Astrocyte (in vitro differentiated cells and primary cell): ENCODE measurements at regions not wholly inside any gene's neighbourhood (a gene's known extent, or its start where the extent isn't known, plus 50 kb on each side); places are given as distances from the start of the nearest gene placed in this dataset.

Source experiments
- DNase-seq: peaks from one replicate; pipeline ENCODE4 v3.0.0-alpha.2; 2010; ENCODE audit warnings: low read depth
- FAIRE-seq: peaks from 2 replicates; lab custom pipeline; 2011; peaks lifted over from hg19 to GRCh38; lab: Jason Lieb, UNC
- H2AFZ ChIP-seq: 2 replicates; pipeline ENCODE4 v1.6.0; 2012; ENCODE audit warnings: low read depth, low read length, inconsistent platforms
- H3K27ac ChIP-seq: 2 replicates; pipeline ENCODE4 v1.5.1; 2011; ENCODE audit warnings: low read depth, low read length, inconsistent platforms
- H3K27me3 ChIP-seq: 2 replicates; pipeline ENCODE4 v1.6.0; 2011; ENCODE audit warnings: low read length, inconsistent platforms; ENCODE audit not compliant: insufficient read depth
- H3K36me3 ChIP-seq: 2 replicates; pipeline ENCODE4 v1.5.1; 2011; ENCODE audit warnings: low read length, inconsistent platforms; ENCODE audit not compliant: insufficient read depth
- H3K4me1 ChIP-seq: 2 replicates; pipeline ENCODE4 v1.5.1; 2011; ENCODE audit warnings: low read length, inconsistent platforms; ENCODE audit not compliant: insufficient read depth
- H3K4me2 ChIP-seq: 2 replicates; pipeline ENCODE4 v1.6.0; 2012; ENCODE audit warnings: low read length, inconsistent platforms
- H3K4me3 ChIP-seq: 2 replicates; pipeline ENCODE4 v1.5.1; 2011; ENCODE audit warnings: low read depth, mild to moderate bottlenecking, low read length, inconsistent platforms; ENCODE audit not compliant: insufficient read depth
- H3K79me2 ChIP-seq: 2 replicates; pipeline ENCODE4 v1.6.0; 2012; ENCODE audit warnings: mild to moderate bottlenecking, low read length, inconsistent platforms; ENCODE audit not compliant: insufficient read depth
- H3K9ac ChIP-seq: 2 replicates; pipeline ENCODE4 v1.6.0; 2012; ENCODE audit warnings: mild to moderate bottlenecking, low read length, inconsistent platforms
- H3K9me3 ChIP-seq: 2 replicates; pipeline ENCODE4 v1.5.1; 2012; ENCODE audit warnings: low read depth, mild to moderate bottlenecking, low read length, inconsistent platforms; ENCODE audit not compliant: insufficient read depth
- H4K20me1 ChIP-seq: 2 replicates; pipeline ENCODE4 v1.6.0; 2012; ENCODE audit warnings: low read length, inconsistent platforms; ENCODE audit not compliant: insufficient read depth
- H3K27ac Mint-ChIP-seq: one replicate; pipeline ENCODE4 v1.8.0; 2021; ENCODE audit warnings: mild to moderate bottlenecking, mixed read lengths; ENCODE audit not compliant: unreplicated experiment
- H3K27me3 Mint-ChIP-seq: one replicate; pipeline ENCODE4 v1.8.0; 2021; ENCODE audit warnings: low read depth, mixed read lengths; ENCODE audit not compliant: unreplicated experiment
- H3K36me3 Mint-ChIP-seq: one replicate; pipeline ENCODE4 v1.8.0; 2021; ENCODE audit warnings: low read depth, mixed read lengths; ENCODE audit not compliant: unreplicated experiment
- H3K4me1 Mint-ChIP-seq: one replicate; pipeline ENCODE4 v1.8.0; 2021; ENCODE audit warnings: low read depth, mixed read lengths; ENCODE audit not compliant: unreplicated experiment
- H3K4me3 Mint-ChIP-seq: one replicate; pipeline ENCODE4 v1.8.0; 2021; ENCODE audit warnings: mild to moderate bottlenecking, moderate library complexity, mixed read lengths; ENCODE audit not compliant: unreplicated experiment
- H3K9me3 Mint-ChIP-seq: one replicate; pipeline ENCODE4 v1.8.0; 2021; ENCODE audit warnings: mild to moderate bottlenecking, mixed read lengths; ENCODE audit not compliant: unreplicated experiment
- EZH2 ChIP-seq: IDR thresholded peaks from 2 replicates; pipeline ENCODE4 v1.6.1; 2012; ENCODE audit warnings: mild to moderate bottlenecking, low read length, inconsistent platforms; ENCODE audit not compliant: insufficient read depth
- TF ChIP-seq, protein P1 (sequence below): IDR thresholded peaks from 2 replicates; pipeline ENCODE4 v1.5.1; 2011; ENCODE audit warnings: low read depth, mild to moderate bottlenecking, inconsistent platforms, low read length, moderate library complexity; ENCODE audit not compliant: insufficient read depth

DNA sequence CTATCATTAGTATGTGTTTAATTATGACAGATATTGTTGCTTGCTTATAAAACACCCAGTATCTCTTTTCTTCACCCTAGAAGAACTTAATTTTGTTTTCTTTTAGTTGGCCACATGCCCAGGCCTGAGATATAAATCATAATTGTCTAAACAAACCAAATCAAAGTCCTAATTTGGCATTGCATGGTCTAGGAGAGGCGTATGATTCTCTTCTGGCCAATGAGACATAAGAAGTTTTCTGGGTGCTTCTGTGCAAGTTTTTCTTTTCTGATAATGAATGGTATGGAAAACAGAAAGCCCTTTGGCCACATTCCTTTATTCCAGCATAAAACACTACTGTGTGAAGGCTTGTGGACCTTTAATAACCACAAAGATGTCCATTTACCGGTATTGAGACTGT lies 192.9 kb upstream of the CTSO start:
- Histone ChIP-seq H3K4me3 (no peak overlapping the region), H3K9ac (no peak overlapping the region), H3K27me3 (no peaks in the 10 kb centered on the region), H3K9me3 (no peaks in the 10 kb centered on the region), H3K79me2 (no peaks in the 10 kb centered on the region), H3K4me1 (no peaks in the 10 kb centered on the region), H3K27ac (no peak overlapping the region), H4K20me1 (no peaks in the 10 kb centered on the region), H2AFZ (no peak overlapping the region), H3K36me3 (no peaks in the 10 kb centered on the region), H3K4me2 (no peak overlapping the region)
- Mint-ChIP-seq H3K4me3 (no peak overlapping the region), H3K9me3 (no peaks in the 10 kb centered on the region), H3K27ac (no peak overlapping the region), H3K4me1 (no peaks in the 10 kb centered on the region), H3K27me3 (no peaks in the 10 kb centered on the region), H3K36me3 (no peaks in the 10 kb centered on the region)
- DNase-seq (peak; percentile 61), FAIRE-seq (no peak)
- TF ChIP-seq EZH2: no peak
- TF ChIP-seq, protein P1, sequence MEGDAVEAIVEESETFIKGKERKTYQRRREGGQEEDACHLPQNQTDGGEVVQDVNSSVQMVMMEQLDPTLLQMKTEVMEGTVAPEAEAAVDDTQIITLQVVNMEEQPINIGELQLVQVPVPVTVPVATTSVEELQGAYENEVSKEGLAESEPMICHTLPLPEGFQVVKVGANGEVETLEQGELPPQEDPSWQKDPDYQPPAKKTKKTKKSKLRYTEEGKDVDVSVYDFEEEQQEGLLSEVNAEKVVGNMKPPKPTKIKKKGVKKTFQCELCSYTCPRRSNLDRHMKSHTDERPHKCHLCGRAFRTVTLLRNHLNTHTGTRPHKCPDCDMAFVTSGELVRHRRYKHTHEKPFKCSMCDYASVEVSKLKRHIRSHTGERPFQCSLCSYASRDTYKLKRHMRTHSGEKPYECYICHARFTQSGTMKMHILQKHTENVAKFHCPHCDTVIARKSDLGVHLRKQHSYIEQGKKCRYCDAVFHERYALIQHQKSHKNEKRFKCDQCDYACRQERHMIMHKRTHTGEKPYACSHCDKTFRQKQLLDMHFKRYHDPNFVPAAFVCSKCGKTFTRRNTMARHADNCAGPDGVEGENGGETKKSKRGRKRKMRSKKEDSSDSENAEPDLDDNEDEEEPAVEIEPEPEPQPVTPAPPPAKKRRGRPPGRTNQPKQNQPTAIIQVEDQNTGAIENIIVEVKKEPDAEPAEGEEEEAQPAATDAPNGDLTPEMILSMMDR: no peak

DNA sequence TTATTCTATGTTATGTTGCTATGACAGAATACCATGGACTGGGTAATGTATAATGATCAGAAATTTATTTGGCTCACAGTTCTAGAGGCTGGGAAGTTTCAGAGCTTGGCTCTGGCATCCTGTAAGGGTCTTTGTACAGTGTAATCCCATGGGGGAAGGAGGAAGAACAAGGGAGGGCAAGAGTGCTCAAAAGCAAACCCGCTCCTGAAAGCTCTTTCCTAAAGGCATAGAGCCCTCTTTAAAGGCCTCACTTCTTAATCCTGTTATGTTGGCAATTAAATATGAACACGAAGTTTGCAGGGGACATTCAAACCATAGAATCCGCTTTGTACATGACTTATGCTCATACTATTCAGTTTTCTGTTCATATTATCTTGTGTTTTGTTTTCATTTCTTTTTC lies 191.3 kb upstream of the CTSO start:
- FAIRE-seq (no peak), DNase-seq (no peak)
- no peaks in the 10 kb centered on the region for H3K27me3 ChIP-seq
- H3K9me3 Mint-ChIP-seq: no peaks in the 10 kb centered on the region
- H3K9me3 ChIP-seq: no peaks in the 10 kb centered on the region
- no peaks in the 10 kb centered on the region for H3K4me1 ChIP-seq
- no peaks in the 10 kb centered on the region for H4K20me1 ChIP-seq
- TF ChIP-seq EZH2: no peak
- TF ChIP-seq, protein P1: no peak
- no peak overlapping the region for H3K4me3 ChIP-seq
- peak overlapping the region; percentile 55 for H3K27ac Mint-ChIP-seq
- H3K36me3 Mint-ChIP-seq: no peaks in the 10 kb centered on the region
- H3K4me1 Mint-ChIP-seq: no peaks in the 10 kb centered on the region
- no peak overlapping the region for H3K9ac ChIP-seq
- no peaks in the 10 kb centered on the region for H3K79me2 ChIP-seq
- no peak overlapping the region for H3K4me2 ChIP-seq
- H3K4me3 Mint-ChIP-seq: no peak overlapping the region
- H2AFZ ChIP-seq: no peak overlapping the region
- H3K27ac ChIP-seq: no peak overlapping the region
- H3K36me3 ChIP-seq: no peaks in the 10 kb centered on the region
- H3K27me3 Mint-ChIP-seq: no peaks in the 10 kb centered on the region

DNA sequence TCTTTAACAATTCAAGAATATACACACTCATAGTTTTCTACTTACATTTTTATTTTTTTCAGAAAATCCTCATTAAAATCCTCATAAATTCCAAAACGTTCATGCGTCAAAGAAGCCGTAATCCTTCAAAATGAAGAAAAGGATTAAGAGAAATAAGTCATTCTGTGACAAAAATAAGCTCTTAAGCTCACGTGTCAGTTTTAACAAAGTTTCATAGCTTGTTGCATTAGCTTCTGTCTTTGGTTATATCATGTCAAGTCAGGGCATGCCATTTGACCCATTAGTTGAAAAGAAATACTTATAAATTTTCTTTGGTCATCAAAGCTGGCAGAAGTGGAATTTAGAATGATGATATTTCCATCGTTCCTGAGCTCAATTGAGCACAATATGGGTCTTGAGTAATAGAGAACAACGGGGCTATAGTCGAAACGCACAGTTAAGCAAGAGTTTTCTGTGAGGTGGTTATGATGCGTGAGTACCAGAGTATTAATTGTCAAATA lies 185.2 kb upstream of the CTSO start:
- no peak for FAIRE-seq
- H3K27ac Mint-ChIP-seq: no peak overlapping the region

More for the DNA sequence above, 185.2 kb upstream of the CTSO start:
- Mint-ChIP-seq H3K9me3 (no peaks in the 10 kb centered on the region), H3K36me3 (no peaks in the 10 kb centered on the region), H3K4me3 (no peak overlapping the region), H3K27me3 (no peaks in the 10 kb centered on the region), H3K4me1 (no peaks in the 10 kb centered on the region)
- Histone ChIP-seq H3K27ac (no peak overlapping the region), H2AFZ (no peak overlapping the region), H4K20me1 (no peaks in the 10 kb centered on the region), H3K36me3 (no peaks in the 10 kb centered on the region), H3K9me3 (no peaks in the 10 kb centered on the region), H3K4me1 (no peaks in the 10 kb centered on the region), H3K27me3 (no peaks in the 10 kb centered on the region), H3K4me3 (no peak overlapping the region), H3K4me2 (no peak overlapping the region), H3K79me2 (no peaks in the 10 kb centered on the region), H3K9ac (no peak overlapping the region)
- no peak for DNase-seq
- TF ChIP-seq EZH2: no peak
- TF ChIP-seq, protein P1: no peak
